OCI-LY3 (cell line): ENCODE measurements at regions not wholly inside any gene's neighbourhood (a gene's known extent, or its start where the extent isn't known, plus 50 kb on each side); places are given as distances from the start of the nearest gene placed in this dataset.

Experiments used
- H2AFZ ChIP-seq: fragments of 200-600, 300-600 bp; shearing (Covaris generic); 2 replicates; pipeline ENCODE4 v1.6.0; 2014; ENCODE audit warnings: antibody characterized with exemption, low read depth, low read length
- H3K27ac ChIP-seq: fragments of 200-600, 300-600 bp; sonication (generic); 2 replicates; pipeline ENCODE4 v1.5.1; 2014; ENCODE audit warnings: mild to moderate bottlenecking, low read length, moderate library complexity, mixed read lengths
- H3K27me3 ChIP-seq: fragments of 200-600, 300-600 bp; sonication (generic); 2 replicates; pipeline ENCODE4 v1.6.1; 2014; ENCODE audit warnings: low read depth, low read length, mixed read lengths
- H3K36me3 ChIP-seq: fragments of 200-600, 300-600 bp; sonication (generic); replicated peaks from 2 replicates; pipeline ENCODE3; 2014; ENCODE audit warnings: low read depth, low read length, mixed read lengths
- H3K4me1 ChIP-seq: fragments of 300-600, 200-600 bp; sonication (generic); 2 replicates; pipeline ENCODE4 v1.6.1; 2014; ENCODE audit warnings: low read length, mixed read lengths
- H3K4me2 ChIP-seq: fragments of 200-600, 300-600 bp; sonication (generic); 2 replicates; pipeline ENCODE4 v1.6.1; 2014; ENCODE audit warnings: low read length, mixed read lengths
- H3K4me3 ChIP-seq: fragments of 300-600, 200-600 bp; sonication (generic); 2 replicates; pipeline ENCODE4 v1.5.1; 2014; ENCODE audit warnings: antibody characterized with exemption, mild to moderate bottlenecking, low read length, moderate library complexity
- H3K79me2 ChIP-seq: fragments of 300-600, 200-600 bp; shearing (Covaris generic); 2 replicates; pipeline ENCODE4 v1.6.1; 2014; ENCODE audit warnings: mild to moderate bottlenecking, low read length, mixed read lengths
- H3K9ac ChIP-seq: fragments of 300-600, 200-600 bp; shearing (Covaris generic); 2 replicates; pipeline ENCODE4 v1.6.0; 2014; ENCODE audit warnings: mild to moderate bottlenecking, low read length, moderate library complexity
- H3K9me3 ChIP-seq: fragments of 200-600, 300-600 bp; shearing (Covaris generic); 2 replicates; pipeline ENCODE4 v1.6.1; 2014; ENCODE audit warnings: low read length, mixed read lengths; ENCODE audit not compliant: insufficient read depth
- H4K20me1 ChIP-seq: fragments of 200-600, 300-600 bp; sonication (generic); 2 replicates; pipeline ENCODE4 v1.6.1; 2016; ENCODE audit warnings: low read length, mixed read lengths; ENCODE audit not compliant: insufficient read depth
- EZH2phosphoT487 ChIP-seq: fragments of 200-600 bp; shearing (Covaris generic); IDR thresholded peaks from 2 replicates; pipeline ENCODE4 v1.6.1; 2018; ENCODE audit warnings: antibody characterized with exemption, mixed run types, low read depth
- TF ChIP-seq, protein P1 (sequence below): fragments of 200-600, 300-600 bp; sonication (generic); IDR thresholded peaks from 2 replicates; pipeline ENCODE4 v1.5.1; 2014; ENCODE audit warnings: antibody characterized with exemption, low read length, low read depth

DNA sequence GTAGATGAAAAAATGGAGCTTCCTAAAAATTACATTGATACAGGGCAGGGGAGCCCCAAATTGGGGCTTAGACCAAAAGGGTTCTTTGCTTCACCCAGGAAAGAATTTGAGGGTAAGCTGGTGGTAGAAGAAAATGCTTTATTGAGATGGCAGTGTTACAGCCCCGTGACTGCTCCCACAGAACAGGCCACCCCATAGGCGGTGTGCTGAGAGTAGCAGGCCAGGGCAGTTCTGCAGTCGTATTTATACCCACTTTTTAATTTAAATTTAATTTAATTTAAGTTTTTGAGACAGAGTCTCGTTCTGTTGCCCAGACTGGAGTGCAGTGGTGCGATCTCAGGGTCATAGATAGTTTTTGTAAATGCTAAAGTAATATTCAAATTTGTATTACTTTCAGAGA, 265.0 kb downstream of the CDH26 start:
- peaks cover 31% of the 10 kb centered on the region for H3K27me3 ChIP-seq
- no peak overlapping the region for H3K4me3 ChIP-seq
- H4K20me1 ChIP-seq: no peaks in the 10 kb centered on the region
- H3K4me2 ChIP-seq: no peak overlapping the region
- H2AFZ ChIP-seq: no peak overlapping the region
- H3K79me2 ChIP-seq: no peaks in the 10 kb centered on the region
- no peak overlapping the region for H3K9ac ChIP-seq
- TF ChIP-seq, protein P1, sequence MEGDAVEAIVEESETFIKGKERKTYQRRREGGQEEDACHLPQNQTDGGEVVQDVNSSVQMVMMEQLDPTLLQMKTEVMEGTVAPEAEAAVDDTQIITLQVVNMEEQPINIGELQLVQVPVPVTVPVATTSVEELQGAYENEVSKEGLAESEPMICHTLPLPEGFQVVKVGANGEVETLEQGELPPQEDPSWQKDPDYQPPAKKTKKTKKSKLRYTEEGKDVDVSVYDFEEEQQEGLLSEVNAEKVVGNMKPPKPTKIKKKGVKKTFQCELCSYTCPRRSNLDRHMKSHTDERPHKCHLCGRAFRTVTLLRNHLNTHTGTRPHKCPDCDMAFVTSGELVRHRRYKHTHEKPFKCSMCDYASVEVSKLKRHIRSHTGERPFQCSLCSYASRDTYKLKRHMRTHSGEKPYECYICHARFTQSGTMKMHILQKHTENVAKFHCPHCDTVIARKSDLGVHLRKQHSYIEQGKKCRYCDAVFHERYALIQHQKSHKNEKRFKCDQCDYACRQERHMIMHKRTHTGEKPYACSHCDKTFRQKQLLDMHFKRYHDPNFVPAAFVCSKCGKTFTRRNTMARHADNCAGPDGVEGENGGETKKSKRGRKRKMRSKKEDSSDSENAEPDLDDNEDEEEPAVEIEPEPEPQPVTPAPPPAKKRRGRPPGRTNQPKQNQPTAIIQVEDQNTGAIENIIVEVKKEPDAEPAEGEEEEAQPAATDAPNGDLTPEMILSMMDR: no peak
- no peak for TF ChIP-seq EZH2phosphoT487
- H3K36me3 ChIP-seq: no peaks in the 10 kb centered on the region
- no peak overlapping the region for H3K27ac ChIP-seq
- 0 out of 2 replicates have a peak, but pooled peaks cover 2% of the 10 kb centered on the region for H3K4me1 ChIP-seq
- no peaks in the 10 kb centered on the region for H3K9me3 ChIP-seq

DNA sequence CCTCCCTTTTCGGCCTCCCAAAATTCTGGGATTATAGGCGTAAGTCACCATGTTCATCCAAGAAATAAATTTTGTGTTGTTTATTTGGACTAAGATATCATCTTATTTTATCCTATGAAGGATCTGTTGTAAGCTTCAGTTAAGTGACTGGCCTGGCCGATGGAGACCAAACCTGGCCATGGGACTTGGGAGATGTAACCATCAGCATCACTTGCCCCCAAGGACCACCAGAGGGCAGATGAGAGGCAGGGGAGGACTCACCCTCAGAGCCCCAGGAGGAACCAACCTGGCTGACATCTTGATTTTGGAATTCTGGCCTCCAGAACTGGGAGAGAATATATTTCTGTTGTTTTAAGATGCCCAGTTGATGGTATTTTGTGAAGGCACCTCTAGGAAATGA, 266.7 kb downstream of the CDH26 start:
- Histone ChIP-seq H3K4me1 (0 out of 2 replicates have a peak, but pooled peaks cover 4% of the 10 kb centered on the region), H4K20me1 (no peaks in the 10 kb centered on the region), H2AFZ (no peak overlapping the region), H3K4me3 (no peak overlapping the region), H3K27me3 (peaks cover 22% of the 10 kb centered on the region), H3K9ac (no peak overlapping the region), H3K9me3 (no peaks in the 10 kb centered on the region), H3K27ac (no peak overlapping the region), H3K36me3 (no peaks in the 10 kb centered on the region), H3K79me2 (no peaks in the 10 kb centered on the region), H3K4me2 (no peak overlapping the region)
- TF ChIP-seq, protein P1: peak; percentile 52
- no peak for TF ChIP-seq EZH2phosphoT487

GRCh38 chr20:60228255-60228654, 270.0 kb downstream of the CDH26 start:
- no peaks in the 10 kb centered on the region for H3K36me3 ChIP-seq
- H3K4me2 ChIP-seq: no peak overlapping the region
- H4K20me1 ChIP-seq: no peaks in the 10 kb centered on the region

GRCh38 chr20:60232380-60232779, 274.2 kb downstream of the CDH26 start:
- H3K9me3 ChIP-seq: no peaks in the 10 kb centered on the region
- no peak overlapping the region for H3K9ac ChIP-seq
- H3K4me1 ChIP-seq: 0 out of 2 replicates have a peak, but pooled peaks cover 4% of the 10 kb centered on the region
- H3K79me2 ChIP-seq: no peaks in the 10 kb centered on the region
- H3K27ac ChIP-seq: no peak overlapping the region
- no peak overlapping the region for H3K4me3 ChIP-seq
- no peak overlapping the region for H2AFZ ChIP-seq
- H3K36me3 ChIP-seq: no peaks in the 10 kb centered on the region
- H4K20me1 ChIP-seq: no peaks in the 10 kb centered on the region
- H3K4me2 ChIP-seq: no peak overlapping the region
- TF ChIP-seq EZH2phosphoT487: no peak
- TF ChIP-seq, protein P1: no peak
- H3K27me3 ChIP-seq: peaks cover 13% of the 10 kb centered on the region

More at GRCh38 chr20:60228255-60228654, 270.0 kb downstream of the CDH26 start:
- no peak overlapping the region for H3K4me3 ChIP-seq
- H3K4me1 ChIP-seq: 0 out of 2 replicates have a peak, but pooled peaks cover 4% of the 10 kb centered on the region
- no peaks in the 10 kb centered on the region for H3K79me2 ChIP-seq
- 0 out of 2 replicates have a peak overlapping the region, but pooled peaks have one; percentile 6 for H3K27ac ChIP-seq
- TF ChIP-seq, protein P1: no peak
- no peak for TF ChIP-seq EZH2phosphoT487
- H3K27me3 ChIP-seq: peaks cover 8% of the 10 kb centered on the region; the same call in 1 of the 2 replicates
- H3K9me3 ChIP-seq: no peaks in the 10 kb centered on the region
- no peak overlapping the region for H2AFZ ChIP-seq
- no peak overlapping the region for H3K9ac ChIP-seq
